IPS DF 6.9 (cell line): ENCODE measurements at regions not wholly inside any gene's neighbourhood (a gene's known extent, or its start where the extent isn't known, plus 50 kb on each side); places are given as distances from the start of the nearest gene placed in this dataset.

Experiments
- DNase-seq: peaks from one replicate; pipeline ENCODE4 v3.0.0-alpha.2; 2013; ENCODE audit warnings: low read depth, low spot score
- H3K27ac ChIP-seq: one replicate; pipeline ENCODE4 v1.5.1; 2013; ENCODE audit warnings: low read length, control low read depth
- H3K27me3 ChIP-seq: 2 replicates; pipeline ENCODE4 v1.6.1; 2013; ENCODE audit warnings: mild to moderate bottlenecking, low read length; ENCODE audit not compliant: control insufficient read depth, insufficient read depth
- H3K36me3 ChIP-seq: 2 replicates; pipeline ENCODE4 v1.6.1; 2013; ENCODE audit warnings: low read length; ENCODE audit not compliant: control insufficient read depth, insufficient read depth
- H3K4me1 ChIP-seq: 2 replicates; pipeline ENCODE4 v1.6.1; 2013; ENCODE audit warnings: low read length; ENCODE audit not compliant: control insufficient read depth, insufficient read depth
- H3K4me3 ChIP-seq: 2 replicates; pipeline ENCODE4 v1.5.1; 2013; ENCODE audit warnings: mild to moderate bottlenecking, low read length
- H3K9me3 ChIP-seq: 2 replicates; pipeline ENCODE4 v1.6.1; 2013; ENCODE audit warnings: low read length, inconsistent platforms; ENCODE audit not compliant: control insufficient read depth, insufficient read depth
- WGBS: extraction: QIAGEN DNeasy Blood & Tissue Kit; methylation state at CpG from one replicate; pipeline ENCODE4 v1.1.7; 2013; ENCODE audit warnings: mixed read lengths, missing lambda C conversion rate; ENCODE audit not compliant: insufficient read length, insufficient coverage; 5-methylcytosine and 5-hydroxymethylcytosine counted together

DNA sequence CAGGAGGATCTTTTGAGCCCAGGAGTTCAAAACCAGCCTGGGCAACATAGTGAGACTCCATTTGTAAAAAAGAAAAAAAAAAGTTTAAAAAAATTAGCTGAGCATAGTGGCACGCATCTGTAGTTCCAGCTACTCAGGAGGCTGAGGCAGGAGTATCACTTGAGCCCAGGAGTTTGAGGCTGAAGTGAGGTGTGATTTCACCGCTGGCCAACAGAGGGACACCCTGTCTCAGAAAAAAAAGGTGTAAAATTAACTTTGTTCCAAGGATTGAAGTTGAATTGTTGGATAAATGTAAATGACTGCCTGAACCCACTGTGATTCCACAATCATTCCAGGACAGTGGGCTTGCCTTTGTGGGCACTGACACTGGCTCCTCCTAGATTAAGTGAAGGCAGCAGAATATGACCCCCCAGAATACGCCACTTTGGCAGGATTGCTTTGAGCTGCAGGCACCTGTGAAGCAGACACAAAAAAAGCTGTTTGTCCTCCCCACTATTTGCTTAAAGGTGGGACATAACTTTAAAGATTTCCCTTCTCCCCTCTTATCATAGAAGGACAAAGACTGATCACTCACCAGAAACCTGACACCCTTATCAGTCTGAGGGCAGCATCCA, 57.2 kb upstream of the FOXI2 start:
- no peak for DNase-seq
- no CpG with 5 or more reads among the region's 3 CpGs for WGBS
- Histone ChIP-seq H3K27me3 (no peaks in the 10 kb centered on the region), H3K27ac (no peak overlapping the region), H3K36me3 (no peaks in the 10 kb centered on the region), H3K9me3 (no peaks in the 10 kb centered on the region), H3K4me3 (no peak overlapping the region), H3K4me1 (no peaks in the 10 kb centered on the region)
